Vagina (tissue), 2 donors: ENCODE measurements at regions not wholly inside any gene's neighbourhood (a gene's known extent, or its start where the extent isn't known, plus 50 kb on each side); places are given as distances from the start of the nearest gene placed in this dataset.
A peak's percentile ranks its signal among the peaks of the same experiment; 100 is the strongest.

Experiments
- DNase-seq, 2 donors: peaks; one replicate each; pipeline ENCODE4 v3.0.0-alpha.2; 2017; ENCODE audit errors: extremely low spot score in 2 of 2
- H3K27ac ChIP-seq: fragments of 200-600 bp; sonication (generic); one replicate; pipeline ENCODE4 v1.5.1; 2019
- H3K27me3 ChIP-seq: fragments of 200-600 bp; sonication (generic); one replicate; pipeline ENCODE4 v1.5.1; 2019
- H3K36me3 ChIP-seq, 2 donors: fragments of 200-600 bp; sonication (generic); one replicate each; pipeline ENCODE4 v1.5.1; 2017 to 2019
- H3K4me1 ChIP-seq: fragments of 200-600 bp; sonication (generic); one replicate; pipeline ENCODE4 v1.5.1; 2019
- H3K4me3 ChIP-seq, 2 donors: fragments of 200-600 bp; sonication (generic); 1 replicate in 1 of 2; 2 replicates in 1 of 2; pipeline ENCODE4 v1.5.1; 2016 to 2019
- H3K9me3 ChIP-seq: fragments of 200-600 bp; sonication (generic); one replicate; pipeline ENCODE4 v1.5.1; 2019
- CTCF ChIP-seq, 3 experiments: fragments of 450-650 bp in 2 of 3; fragments of 200-600 bp in 1 of 3; sonication (generic) in 1 of 3; IDR thresholded peaks; one replicate each; pipeline ENCODE4 v1.5.1; 2017 to 2019; ENCODE audit warnings: antibody characterized with exemption in 3 of 3, mild to moderate bottlenecking in 2 of 3, moderate library complexity in 2 of 3
- POLR2A ChIP-seq, 2 donors: fragments of 450-650 bp; IDR thresholded peaks; one replicate each; pipeline ENCODE4 v1.6.1; 2017; ENCODE audit warnings: antibody characterized with exemption in 2 of 2, mild to moderate bottlenecking in 2 of 2, moderate library complexity in 2 of 2
- POLR2AphosphoS5 ChIP-seq, 2 donors: sonication (generic); formaldehyde crosslinking; IDR thresholded peaks; one replicate each; pipeline ENCODE4 v1.9.0; 2017; ENCODE audit warnings: antibody characterized with exemption in 2 of 2, mild to moderate bottlenecking in 2 of 2, low read depth in 1 of 2; ENCODE audit not compliant: insufficient read depth in 1 of 2
- intact Hi-C: fragments of 100-400 bp; cut with DNase I; formaldehyde crosslinking; loops from one replicate; pipeline ENCODE4 v1.15.1; 2023

DNA sequence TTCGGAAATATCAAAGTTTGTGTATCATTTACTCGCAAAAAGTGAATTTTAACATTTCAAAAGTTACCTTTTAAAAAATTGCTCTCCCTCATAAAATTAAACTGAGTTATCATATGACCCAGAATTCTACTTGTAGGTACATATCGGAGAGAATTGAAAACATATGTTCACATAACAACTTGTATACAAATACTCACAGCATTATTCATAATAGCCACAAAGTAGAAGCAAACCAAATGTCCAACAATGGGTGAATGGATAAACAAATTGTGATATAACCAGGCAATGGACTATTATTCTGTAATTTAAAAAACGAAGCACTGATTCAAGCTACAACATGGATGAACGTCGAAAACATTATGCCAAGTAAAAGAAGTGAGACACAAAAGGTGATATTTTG lies 412.0 kb upstream of the TCF4 start:
- DNase-seq, result no peak
- H3K9me3 ChIP-seq, result no peaks in the 10 kb centered on the region
- no peaks in the 10 kb centered on the region for H3K36me3 ChIP-seq
- H3K27ac ChIP-seq, result no peak overlapping the region
- H3K4me1 ChIP-seq, result peaks cover 27% of the 10 kb centered on the region
- H3K27me3 ChIP-seq, result no peaks in the 10 kb centered on the region
- no peak overlapping the region for H3K4me3 ChIP-seq
- intact Hi-C loops, result no loop called here
- TF ChIP-seq POLR2A (IDR thresholded peaks at IDR 0.05), result no peak
- TF ChIP-seq POLR2AphosphoS5 (IDR thresholded peaks at IDR 0.05; ENCODE audit: insufficient read depth in 1 of 2, low read depth in 1 of 2), result no peak
- no peak for TF ChIP-seq CTCF (IDR thresholded peaks at IDR 0.05)

DNA sequence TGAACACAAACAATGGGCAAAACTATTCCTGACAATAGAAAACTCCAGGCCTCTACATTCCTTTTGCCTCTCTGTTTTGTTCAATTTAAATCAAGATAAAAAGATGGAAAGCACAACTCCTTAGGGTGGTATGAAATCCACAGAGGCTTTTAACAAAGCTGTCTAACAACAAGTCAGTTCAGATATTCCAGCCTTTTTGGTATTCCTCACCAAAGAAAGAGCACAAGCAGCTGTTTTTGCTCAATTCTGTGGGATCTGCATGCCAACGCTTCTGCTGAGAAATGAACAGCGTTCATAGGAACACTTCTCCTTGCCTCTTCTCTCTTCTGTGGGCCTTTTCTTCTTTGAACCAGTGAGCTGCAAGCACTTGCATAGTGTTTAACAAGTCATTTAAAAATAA lies 411.6 kb upstream of the TCF4 start:
- intact Hi-C loops, result no loop called here
- Histone ChIP-seq H3K36me3 (no peaks in the 10 kb centered on the region), H3K9me3 (no peaks in the 10 kb centered on the region), H3K4me1 (peaks cover 27% of the 10 kb centered on the region), H3K4me3 (no peak overlapping the region), H3K27ac (no peak overlapping the region), H3K27me3 (no peaks in the 10 kb centered on the region)
- no peak for TF ChIP-seq POLR2AphosphoS5 (IDR thresholded peaks at IDR 0.05; ENCODE audit: insufficient read depth in 1 of 2, low read depth in 1 of 2)
- no peak for TF ChIP-seq CTCF (IDR thresholded peaks at IDR 0.05)
- TF ChIP-seq POLR2A (IDR thresholded peaks at IDR 0.05), result no peak
- DNase-seq, result no peak

GRCh38 chr18:55998801-55999385 lies 410.9 kb upstream of the TCF4 start:
- Histone ChIP-seq H3K27ac (peak overlapping the region; percentile 51), H3K9me3 (no peaks in the 10 kb centered on the region), H3K4me1 (peaks cover 27% of the 10 kb centered on the region), H3K4me3 (peak overlapping the region in 1 of 2 donors; percentile 32), H3K36me3 (no peaks in the 10 kb centered on the region), H3K27me3 (no peaks in the 10 kb centered on the region)
- no peak for DNase-seq
- TF ChIP-seq POLR2A (IDR thresholded peaks at IDR 0.05), result no peak
- TF ChIP-seq POLR2AphosphoS5 (IDR thresholded peaks at IDR 0.05; ENCODE audit: insufficient read depth in 1 of 2, low read depth in 1 of 2), result no peak
- no peak for TF ChIP-seq CTCF (IDR thresholded peaks at IDR 0.05)
- intact Hi-C loops, result no loop called here

GRCh38 chr18:55998071-55998522 lies 410.1 kb upstream of the TCF4 start:
- Histone ChIP-seq H3K9me3 (no peaks in the 10 kb centered on the region), H3K36me3 (no peaks in the 10 kb centered on the region), H3K27me3 (no peaks in the 10 kb centered on the region), H3K4me1 (peaks cover 27% of the 10 kb centered on the region), H3K4me3 (peak overlapping the region; percentile 13 to 32), H3K27ac (peak overlapping the region; percentile 51)
- intact Hi-C loops, result no loop called here
- no peak for TF ChIP-seq POLR2A (IDR thresholded peaks at IDR 0.05)
- no peak for TF ChIP-seq CTCF (IDR thresholded peaks at IDR 0.05)
- no peak for TF ChIP-seq POLR2AphosphoS5 (IDR thresholded peaks at IDR 0.05; ENCODE audit: insufficient read depth in 1 of 2, low read depth in 1 of 2)
- no peak for DNase-seq

GRCh38 chr18:55997151-55997561 lies 409.2 kb upstream of the TCF4 start:
- Histone ChIP-seq H3K27ac (no peak overlapping the region), H3K27me3 (no peaks in the 10 kb centered on the region), H3K4me3 (no peak overlapping the region), H3K36me3 (no peaks in the 10 kb centered on the region), H3K4me1 (peaks cover 27% of the 10 kb centered on the region), H3K9me3 (no peaks in the 10 kb centered on the region)
- intact Hi-C loops, result no loop called here
- TF ChIP-seq CTCF (IDR thresholded peaks at IDR 0.05) (no peak), POLR2A (IDR thresholded peaks at IDR 0.05) (no peak), POLR2AphosphoS5 (IDR thresholded peaks at IDR 0.05; ENCODE audit: insufficient read depth in 1 of 2, low read depth in 1 of 2) (no peak)
- DNase-seq, result no peak
